ENCODE measurements at regions not wholly inside any gene's neighbourhood (a gene's known extent, or its start where the extent isn't known, plus 50 kb on each side); places are given as distances from the start of the nearest gene placed in this dataset.

DNA sequence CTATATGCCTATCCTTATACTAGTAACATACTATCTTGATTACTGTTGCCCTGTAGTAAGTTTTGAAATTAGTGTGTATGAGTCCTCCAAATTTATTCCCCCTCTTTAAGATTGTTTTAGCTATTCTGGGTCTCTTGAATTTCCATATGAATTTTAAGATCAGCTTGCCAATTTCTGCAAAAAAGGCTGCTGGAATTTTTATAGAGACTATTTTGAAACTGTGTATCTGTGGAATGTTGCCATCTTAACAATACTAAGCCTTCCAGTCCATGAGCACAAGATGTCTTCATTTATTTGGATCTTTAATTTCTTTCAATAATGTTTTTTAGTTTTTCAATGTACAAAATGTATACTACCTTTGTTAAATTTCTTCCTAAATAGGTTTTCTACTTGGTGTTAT lies 79.8 kb upstream of the ETV6 start:
- H3K4me1 ChIP-seq: no peaks in the 10 kb centered on the region
- no peaks in the 10 kb centered on the region for H3K27me3 ChIP-seq
- no peaks in the 10 kb centered on the region for H3K36me3 ChIP-seq
- TF ChIP-seq, protein P1, sequence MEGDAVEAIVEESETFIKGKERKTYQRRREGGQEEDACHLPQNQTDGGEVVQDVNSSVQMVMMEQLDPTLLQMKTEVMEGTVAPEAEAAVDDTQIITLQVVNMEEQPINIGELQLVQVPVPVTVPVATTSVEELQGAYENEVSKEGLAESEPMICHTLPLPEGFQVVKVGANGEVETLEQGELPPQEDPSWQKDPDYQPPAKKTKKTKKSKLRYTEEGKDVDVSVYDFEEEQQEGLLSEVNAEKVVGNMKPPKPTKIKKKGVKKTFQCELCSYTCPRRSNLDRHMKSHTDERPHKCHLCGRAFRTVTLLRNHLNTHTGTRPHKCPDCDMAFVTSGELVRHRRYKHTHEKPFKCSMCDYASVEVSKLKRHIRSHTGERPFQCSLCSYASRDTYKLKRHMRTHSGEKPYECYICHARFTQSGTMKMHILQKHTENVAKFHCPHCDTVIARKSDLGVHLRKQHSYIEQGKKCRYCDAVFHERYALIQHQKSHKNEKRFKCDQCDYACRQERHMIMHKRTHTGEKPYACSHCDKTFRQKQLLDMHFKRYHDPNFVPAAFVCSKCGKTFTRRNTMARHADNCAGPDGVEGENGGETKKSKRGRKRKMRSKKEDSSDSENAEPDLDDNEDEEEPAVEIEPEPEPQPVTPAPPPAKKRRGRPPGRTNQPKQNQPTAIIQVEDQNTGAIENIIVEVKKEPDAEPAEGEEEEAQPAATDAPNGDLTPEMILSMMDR (IDR thresholded peaks at IDR 0.05): no peak
- H3K27ac ChIP-seq: no peak overlapping the region
- intact Hi-C loops (cut with DNase I): no loop called here
- DNase-seq: no peak
- ATAC-seq: no peak
- no peak overlapping the region for H3K4me3 ChIP-seq
- H3K9me3 ChIP-seq: peaks cover 0 to 6% (median 0%) of the 10 kb centered on the region in 11 donors

DNA sequence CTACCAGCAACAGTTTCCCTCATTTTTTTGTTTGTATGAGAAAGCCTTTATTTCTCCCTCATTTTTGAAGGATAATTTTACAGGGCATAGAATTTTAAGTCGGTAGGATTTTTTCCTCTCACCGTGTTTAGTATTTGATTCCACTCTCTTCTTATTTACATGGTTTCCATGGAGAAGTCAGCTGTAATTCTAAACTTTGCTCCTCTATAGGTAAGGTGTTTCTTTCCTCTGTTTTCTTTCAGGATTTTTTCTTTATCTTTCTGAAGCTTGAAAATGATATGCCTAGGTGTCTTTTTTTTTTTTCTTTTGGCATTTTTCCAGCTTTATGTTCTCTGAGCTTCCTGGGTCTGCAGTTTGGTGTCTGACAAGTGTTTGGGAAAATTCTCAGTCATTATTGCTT lies 75.6 kb upstream of the ETV6 start:
- WGBS, 2 donors: 94 to 95% methylated on average over 2 of the region's 2 CpGs
- Histone ChIP-seq H3K9me3 (peaks cover 0 to 6% (median 0%) of the 10 kb centered on the region in 11 donors), H3K27me3 (peaks cover 0 to 8% (median 0%) of the 10 kb centered on the region in 7 donors), H3K4me3 (no peak overlapping the region), H3K27ac (no peak overlapping the region), H3K36me3 (no peaks in the 10 kb centered on the region), H3K4me1 (peaks cover 0 to 6% (median 0%) of the 10 kb centered on the region in 9 donors)
- intact Hi-C loops (cut with DNase I): no loop called here
- TF ChIP-seq, protein P1 (IDR thresholded peaks at IDR 0.05): no peak
- ATAC-seq (no peak), DNase-seq (no peak)

DNA sequence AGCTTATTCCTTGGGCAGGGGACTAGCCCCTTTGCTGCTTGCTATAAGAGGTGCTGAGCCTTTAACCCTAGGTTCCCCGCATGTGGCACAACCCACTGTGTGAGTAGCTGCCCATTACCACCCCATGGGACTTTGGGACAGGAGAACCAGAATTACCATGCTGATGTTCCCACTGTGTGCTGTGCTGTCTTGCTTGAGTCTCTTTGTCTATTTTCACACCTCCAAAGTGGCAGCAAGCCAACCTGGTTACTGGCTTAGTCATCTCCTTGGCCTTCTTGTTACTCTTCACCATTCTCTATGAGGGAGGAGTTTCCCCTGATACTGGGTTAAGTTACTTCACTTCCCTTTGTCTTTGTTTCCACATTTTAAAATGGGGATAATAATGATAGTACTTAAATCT lies 73.4 kb upstream of the ETV6 start:
- 95 to 98% methylated on average over 1 of the region's 1 CpG for WGBS, 2 donors
- Histone ChIP-seq H3K9me3 (peaks cover 0 to 6% (median 0%) of the 10 kb centered on the region in 11 donors), H3K4me3 (no peak overlapping the region), H3K36me3 (no peaks in the 10 kb centered on the region), H3K4me1 (peaks cover 0 to 18% (median 0%) of the 10 kb centered on the region in 9 donors), H3K27me3 (peaks cover 0 to 8% (median 0%) of the 10 kb centered on the region in 7 donors), H3K27ac (no peak overlapping the region)
- DNase-seq (no peak), ATAC-seq (no peak)
- TF ChIP-seq, protein P1 (IDR thresholded peaks at IDR 0.05): no peak
- intact Hi-C loops (cut with DNase I): no loop called here

DNA sequence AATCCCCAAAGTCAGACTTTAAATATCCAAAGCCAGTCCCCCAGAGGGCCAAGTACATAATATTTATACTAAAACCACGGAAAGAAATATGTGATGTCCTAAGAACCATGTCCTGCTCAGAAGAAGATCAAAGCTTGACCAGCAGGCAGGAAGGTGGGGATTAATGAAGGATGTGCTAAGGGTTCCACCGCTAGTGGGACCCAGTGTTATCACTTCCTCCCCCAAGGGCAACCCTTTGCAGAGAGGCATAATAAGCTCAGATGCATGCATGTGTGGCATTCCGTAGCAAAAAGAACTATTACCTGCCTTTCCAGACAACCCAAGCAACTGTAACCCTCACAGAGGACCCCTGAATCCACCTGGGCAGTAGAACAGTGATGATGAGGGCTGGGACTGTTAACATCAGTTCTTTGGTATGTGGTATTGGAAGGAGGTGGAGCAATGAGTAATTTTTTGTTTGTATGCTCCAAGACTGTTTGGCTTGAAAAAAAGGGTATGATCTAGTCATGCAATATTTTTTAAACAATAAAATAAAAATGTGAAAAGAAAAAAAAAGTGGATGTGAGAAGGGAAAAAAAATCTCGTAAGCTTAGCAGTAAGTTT lies 71.7 kb upstream of the ETV6 start:
- 70 to 76% methylated on average over 4 of the region's 4 CpGs for WGBS, 2 donors
- H3K9me3 ChIP-seq: peaks cover 0 to 6% (median 0%) of the 10 kb centered on the region in 11 donors
- H3K27ac ChIP-seq: no peak overlapping the region
- intact Hi-C loops (cut with DNase I): no loop called here
- H3K36me3 ChIP-seq: no peaks in the 10 kb centered on the region
- DNase-seq (no peak), ATAC-seq (no peak)
- TF ChIP-seq, protein P1 (IDR thresholded peaks at IDR 0.05): no peak
- H3K4me3 ChIP-seq: no peak overlapping the region
- H3K27me3 ChIP-seq: peaks cover 0 to 8% (median 0%) of the 10 kb centered on the region in 7 donors
- H3K4me1 ChIP-seq: peaks cover 0 to 23% (median 0%) of the 10 kb centered on the region in 9 donors

Measured in heart right ventricle (tissue), 16 donors.